H1 (cell line): ENCODE measurements at regions not wholly inside any gene's neighbourhood (a gene's known extent, or its start where the extent isn't known, plus 50 kb on each side); places are given as distances from the start of the nearest gene placed in this dataset.
"Not testable (repeated sequence)": the region's sequence is repeated elsewhere in the genome, so short reads cannot be mapped to it uniquely, and the experiment has no call there.

ENCODE experiments used
- CTCF ChIA-PET: fragments of 300-600 bp; sonication (Branson Sonifier 250); formaldehyde crosslinking; loops from one replicate; lab custom pipeline; 2021; ENCODE audit not compliant: partially characterized antibody; lab: Charles Lee
- POLR2A ChIA-PET: fragments of 300-600 bp; sonication (Branson Sonifier 250); formaldehyde crosslinking; loops from one replicate; lab custom pipeline; 2021; ENCODE audit warnings: inconsistent platforms; ENCODE audit not compliant: partially characterized antibody; lab: Charles Lee
- DNase-seq, 2 experiments: peaks; one replicate each; pipeline versions ENCODE4 v3.0.0 to v3.0.0-alpha.2; 2010 to 2022; ENCODE audit warnings: low spot score in 2 of 2, low read depth in 1 of 2, mixed read lengths in 1 of 2
- FAIRE-seq: peaks from 2 replicates; lab custom pipeline; 2011; peaks lifted over from hg19 to GRCh38; lab: Jason Lieb, UNC
- H2AFZ ChIP-seq: 2 replicates; pipeline ENCODE4 v1.8.1; 2012; ENCODE audit warnings: low read length, inconsistent platforms
- H2AK5ac ChIP-seq: 2 replicates; pipeline ENCODE4 v1.6.1; 2013; ENCODE audit warnings: low read depth, low read length
- H2BK120ac ChIP-seq: replicated peaks from 2 replicates; pipeline ENCODE3; 2013; ENCODE audit warnings: low read depth, low read length, inconsistent platforms
- H2BK12ac ChIP-seq: 2 replicates; pipeline ENCODE4 v1.6.1; 2013; ENCODE audit warnings: low read depth, low read length
- H2BK15ac ChIP-seq: 2 replicates; pipeline ENCODE4 v1.6.1; 2013; ENCODE audit warnings: low read length
- H2BK20ac ChIP-seq: 2 replicates; pipeline ENCODE4 v1.6.1; 2013; ENCODE audit warnings: low read length
- H2BK5ac ChIP-seq: 2 replicates; pipeline ENCODE4 v1.6.1; 2013; ENCODE audit warnings: low read depth, low read length
- H3K14ac ChIP-seq: 2 replicates; pipeline ENCODE4 v1.6.1; 2013; ENCODE audit warnings: inconsistent platforms; ENCODE audit not compliant: insufficient read length
- H3K18ac ChIP-seq: 2 replicates; pipeline ENCODE4 v1.6.1; 2013; ENCODE audit warnings: low read length; ENCODE audit errors: extremely low read depth
- H3K23ac ChIP-seq: 2 replicates; pipeline ENCODE4 v1.6.1; 2013; ENCODE audit warnings: inconsistent platforms; ENCODE audit not compliant: insufficient read length
- H3K23me2 ChIP-seq: 2 replicates; pipeline ENCODE4 v1.6.1; 2013; ENCODE audit warnings: low read depth, low read length
- H3K27ac ChIP-seq: 2 replicates; pipeline ENCODE4 v1.6.1; 2011; ENCODE audit warnings: low read depth, low read length, inconsistent platforms
- H3K27me3 ChIP-seq, 4 experiments: replicated peaks in 1 of 4; 1 replicate in 1 of 4; 2 replicates in 3 of 4; pipeline versions ENCODE4 v1.6.1 to v1.8.1; 2011 to 2013; ENCODE audit warnings: low read length in 3 of 4, mild to moderate bottlenecking in 3 of 4, inconsistent platforms in 2 of 4, mixed read lengths in 2 of 4, moderate library complexity in 1 of 4; ENCODE audit not compliant: control insufficient read depth in 3 of 4, insufficient read depth in 3 of 4; ENCODE audit errors: extremely low read depth in 1 of 4
- H3K36me3 ChIP-seq, 4 experiments: 2 replicates each; pipeline versions ENCODE4 v1.6.1 to v1.8.1; 2011 to 2013; ENCODE audit warnings: mild to moderate bottlenecking in 4 of 4, low read length in 3 of 4, moderate library complexity in 2 of 4, control low read depth in 1 of 4, inconsistent platforms in 1 of 4; ENCODE audit not compliant: insufficient read depth in 4 of 4, control insufficient read depth in 2 of 4
- H3K4ac ChIP-seq: replicated peaks from 2 replicates; pipeline ENCODE3; 2013; ENCODE audit warnings: low read length, low read depth, mixed read lengths, inconsistent platforms; ENCODE audit not compliant: insufficient read length
- H3K4me1 ChIP-seq, 4 experiments: replicated peaks in 1 of 4; 1 replicate in 1 of 4; 2 replicates in 3 of 4; pipeline versions ENCODE4 v1.6.1 to v1.8.1; 2011 to 2013; ENCODE audit warnings: low read length in 3 of 4, inconsistent platforms in 2 of 4, mixed read lengths in 1 of 4; ENCODE audit not compliant: insufficient read depth in 4 of 4, control insufficient read depth in 3 of 4
- H3K4me2 ChIP-seq, 2 experiments: 2 replicates each; pipeline versions ENCODE4 v1.6.1 to v1.8.1; 2011 to 2013; ENCODE audit warnings: low read depth in 2 of 2, low read length in 2 of 2, control low read depth in 1 of 2, inconsistent platforms in 1 of 2, mild to moderate bottlenecking in 1 of 2; ENCODE audit not compliant: insufficient read depth in 1 of 2
- H3K4me3 ChIP-seq, 4 experiments: fragments of 200-600, 300-600 bp in 1 of 4; sonication (generic), shearing (Covaris generic), sonication (Bioruptor Twin) in 1 of 4; 2 replicates each; pipeline versions ENCODE4 v1.5.1 to v1.8.1; 2011 to 2016; ENCODE audit warnings: low read length in 4 of 4, low read depth in 3 of 4, control low read depth in 2 of 4, inconsistent platforms in 2 of 4, mild to moderate bottlenecking in 2 of 4, mixed read lengths in 1 of 4, moderate library complexity in 1 of 4; ENCODE audit not compliant: insufficient read depth in 2 of 4; ENCODE audit errors: extremely low read depth in 1 of 4
- H3K56ac ChIP-seq: replicated peaks from 2 replicates; pipeline ENCODE3; 2013; ENCODE audit warnings: low read depth, mild to moderate bottlenecking, mixed read lengths, low read length, inconsistent platforms; ENCODE audit not compliant: insufficient read length
- H3K79me1 ChIP-seq: 2 replicates; pipeline ENCODE4 v1.6.1; 2013; ENCODE audit warnings: low read depth, low read length, control low read depth
- H3K79me2 ChIP-seq, 2 experiments: 2 replicates each; pipeline versions ENCODE4 v1.6.1 to v1.8.1; 2012 to 2013; ENCODE audit warnings: low read length in 2 of 2, mild to moderate bottlenecking in 2 of 2, inconsistent platforms in 1 of 2; ENCODE audit not compliant: insufficient read depth in 2 of 2, control insufficient read depth in 1 of 2
- H3K9ac ChIP-seq, 4 experiments: replicated peaks in 1 of 4; 1 replicate in 1 of 4; 2 replicates in 3 of 4; pipeline versions ENCODE4 v1.6.1 to v1.8.1; 2011 to 2013; ENCODE audit warnings: low read depth in 3 of 4, low read length in 3 of 4, control low read depth in 2 of 4, mild to moderate bottlenecking in 2 of 4, moderate library complexity in 2 of 4, inconsistent platforms in 1 of 4; ENCODE audit errors: extremely low read depth in 1 of 4
- H3K9me3 ChIP-seq, 2 experiments: 2 replicates each; pipeline versions ENCODE4 v1.6.1 to v1.8.1; 2012 to 2013; ENCODE audit warnings: mild to moderate bottlenecking in 2 of 2, moderate library complexity in 2 of 2, control low read depth in 1 of 2, inconsistent platforms in 1 of 2, low read depth in 1 of 2, low read length in 1 of 2, mixed read lengths in 1 of 2; ENCODE audit not compliant: insufficient read depth in 2 of 2
- H4K20me1 ChIP-seq, 2 experiments: replicated peaks in 1 of 2; 2 replicates each; pipeline versions ENCODE3 to v1.8.1; 2011 to 2013; ENCODE audit warnings: inconsistent platforms in 2 of 2, low read length in 2 of 2, mild to moderate bottlenecking in 1 of 2; ENCODE audit not compliant: insufficient read depth in 2 of 2, control insufficient read depth in 1 of 2
- H4K5ac ChIP-seq: 2 replicates; pipeline ENCODE4 v1.6.1; 2013; ENCODE audit warnings: low read length, low read depth, mixed read lengths, inconsistent platforms; ENCODE audit not compliant: insufficient read length
- H4K8ac ChIP-seq: 2 replicates; pipeline ENCODE4 v1.8.0; 2013; ENCODE audit warnings: mild to moderate bottlenecking, moderate library complexity, low read length, inconsistent platforms; ENCODE audit not compliant: insufficient read depth; ENCODE audit errors: extremely low read depth
- H4K91ac ChIP-seq: replicated peaks from 2 replicates; pipeline ENCODE3; 2013; ENCODE audit warnings: low read length, mixed read lengths, inconsistent platforms; ENCODE audit not compliant: insufficient read length
- WGBS, 2 experiments: shearing (Covaris generic) in 1 of 2; methylation state at CpG; one replicate each; pipeline versions ENCODE4 v1.1.6 to v1.1.7; 2013 to 2015; ENCODE audit warnings: low lambda C conversion rate in 2 of 2, mixed read lengths in 2 of 2, inconsistent platforms in 1 of 2, low coverage in 1 of 2, missing lambda C conversion rate in 1 of 2; ENCODE audit not compliant: insufficient replicate concordance in 2 of 2, insufficient coverage in 1 of 2, insufficient read length in 1 of 2; ENCODE audit errors: extremely low coverage in 1 of 2, missing lambda C conversion rate in 1 of 2; 5-methylcytosine and 5-hydroxymethylcytosine counted together

GRCh38 chr2:136312568-136312967, 194.6 kb upstream of the CXCR4 start:
- CTCF ChIA-PET: interaction anchor here (1.2 to 1.3 kb wide), 2 partner anchors 8 to 288 kb away, joined by 3 to 4 read pairs; no protein-coding TSS in a partner anchor
- H3K9ac ChIP-seq: not testable (repeated sequence)

More at GRCh38 chr2:136312568-136312967, 194.6 kb upstream of the CXCR4 start:
- H4K20me1 ChIP-seq, H3K4ac ChIP-seq, H3K4me2 ChIP-seq, H3K79me2 ChIP-seq, H3K9me3 ChIP-seq, H3K56ac ChIP-seq, H4K5ac ChIP-seq, H3K4me1 ChIP-seq, H2BK12ac ChIP-seq, H2BK15ac ChIP-seq, H2AFZ ChIP-seq, H4K91ac ChIP-seq, H2BK5ac ChIP-seq, H2AK5ac ChIP-seq, POLR2A ChIA-PET, H3K23me2 ChIP-seq, H3K36me3 ChIP-seq, H2BK120ac ChIP-seq, H3K18ac ChIP-seq, H3K27me3 ChIP-seq, H2BK20ac ChIP-seq, H4K8ac ChIP-seq, H3K79me1 ChIP-seq, H3K23ac ChIP-seq, H3K4me3 ChIP-seq, H3K27ac ChIP-seq, DNase-seq, FAIRE-seq, H3K14ac ChIP-seq: not testable (repeated sequence)
- WGBS, 2 experiments: 81% methylated on average over 1 of the region's 1 CpG; no CpG with 5 or more reads in 1 of the 2 experiments
